OCI-LY1 (cell line): ENCODE measurements at regions not wholly inside any gene's neighbourhood (a gene's known extent, or its start where the extent isn't known, plus 50 kb on each side); places are given as distances from the start of the nearest gene placed in this dataset.

Source experiments
- H2AFZ ChIP-seq: fragments of 200-600 bp; sonication (generic), shearing (Covaris generic); 2 replicates; pipeline ENCODE4 v1.6.0; 2014; ENCODE audit warnings: antibody characterized with exemption, mild to moderate bottlenecking, low read length
- H3F3A ChIP-seq: fragments of 200-600 bp; sonication (generic), shearing (Covaris generic); 2 replicates; pipeline ENCODE4 v1.6.0; 2014; ENCODE audit warnings: mild to moderate bottlenecking, antibody characterized with exemption, low read length, moderate library complexity; ENCODE audit not compliant: insufficient read depth
- H3K27ac ChIP-seq: fragments of 200-600 bp; sonication (generic); 2 replicates; pipeline ENCODE4 v1.5.1; 2014; ENCODE audit warnings: low read length, mixed run types, mild to moderate bottlenecking, low read depth; ENCODE audit not compliant: poor library complexity, severe bottlenecking
- H3K27me3 ChIP-seq: fragments of 200-600 bp; sonication (generic); 2 replicates; pipeline ENCODE4 v1.6.0; 2014; ENCODE audit warnings: antibody characterized with exemption, mild to moderate bottlenecking, low read length, moderate library complexity; ENCODE audit not compliant: insufficient read depth
- H3K36me3 ChIP-seq: fragments of 200-600 bp; sonication (generic); 2 replicates; pipeline ENCODE4 v1.6.1; 2014; ENCODE audit warnings: mild to moderate bottlenecking, antibody characterized with exemption, low read length, moderate library complexity, mixed read lengths; ENCODE audit not compliant: insufficient read depth
- H3K4me1 ChIP-seq: fragments of 200-600 bp; sonication (generic); 2 replicates; pipeline ENCODE4 v1.5.1; 2014; ENCODE audit warnings: mild to moderate bottlenecking, low read length, moderate library complexity; ENCODE audit not compliant: insufficient read depth, severe bottlenecking
- H3K4me2 ChIP-seq: fragments of 200-600 bp; sonication (generic), shearing (Covaris generic); 2 replicates; pipeline ENCODE4 v1.6.1; 2014; ENCODE audit warnings: low read length
- H3K4me3 ChIP-seq: fragments of 200-600 bp; sonication (generic); 2 replicates; pipeline ENCODE4 v1.5.1; 2014; ENCODE audit warnings: low read length, low read depth, mild to moderate bottlenecking, mixed read lengths; ENCODE audit not compliant: poor library complexity, severe bottlenecking
- H3K79me2 ChIP-seq: fragments of 200-600 bp; shearing (Covaris generic); 2 replicates; pipeline ENCODE4 v1.6.1; 2016; ENCODE audit warnings: mixed run types, low read length, mixed read lengths; ENCODE audit not compliant: insufficient read depth
- H3K9ac ChIP-seq: fragments of 200-600 bp; sonication (generic), shearing (Covaris generic); 2 replicates; pipeline ENCODE4 v1.6.1; 2014; ENCODE audit warnings: mild to moderate bottlenecking, low read length, mixed read lengths
- H3K9me2 ChIP-seq: fragments of 200-600 bp; sonication (generic), shearing (Covaris generic); 2 replicates; pipeline ENCODE4 v1.6.1; 2014; ENCODE audit warnings: low read depth, mild to moderate bottlenecking, low read length, mixed read lengths
- H3K9me3 ChIP-seq: fragments of 200-600 bp; shearing (Covaris generic); 2 replicates; pipeline ENCODE4 v1.6.1; 2014; ENCODE audit warnings: low read length, mixed read lengths
- H4K20me1 ChIP-seq: fragments of 200-600 bp; sonication (generic), shearing (Covaris generic); 2 replicates; pipeline ENCODE4 v1.6.0; 2016; ENCODE audit warnings: mild to moderate bottlenecking, low read length; ENCODE audit not compliant: insufficient read depth
- CTCF ChIP-seq: fragments of 200-600 bp; sonication (generic), shearing (Covaris generic); IDR thresholded peaks from 2 replicates; pipeline ENCODE4 v1.5.1; 2017; ENCODE audit warnings: mild to moderate bottlenecking, antibody characterized with exemption, low read length, moderate library complexity, mixed read lengths
- EZH2 ChIP-seq: fragments of 200-600 bp; sonication (generic), shearing (Covaris generic); IDR thresholded peaks from 2 replicates; pipeline ENCODE4 v1.8.0; 2017; ENCODE audit warnings: borderline replicate concordance, mixed run types, mild to moderate bottlenecking, antibody characterized with exemption, low read length, moderate library complexity, mixed read lengths

DNA sequence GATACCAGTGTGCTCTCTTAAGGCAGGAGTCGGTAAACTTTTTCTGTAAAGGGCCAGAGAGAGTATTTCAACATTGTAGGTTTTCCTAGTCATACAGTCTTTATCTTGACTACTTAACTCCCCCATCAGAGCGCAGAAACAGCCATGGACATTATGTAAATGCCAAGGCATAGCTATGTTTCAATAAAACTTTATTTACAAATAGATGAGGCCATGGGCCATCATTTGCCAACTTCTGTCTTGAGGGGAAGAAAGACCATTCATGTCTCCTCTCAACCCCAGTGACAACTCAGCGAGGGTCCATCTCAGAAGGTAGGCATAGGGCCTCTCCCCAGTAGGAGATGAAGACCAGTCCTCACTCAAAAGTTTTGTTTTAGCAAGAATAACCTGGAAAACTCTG lies 301.3 kb downstream of the FBXW7 start:
- no peak overlapping the region for H3K27ac ChIP-seq
- no peaks in the 10 kb centered on the region for H3K79me2 ChIP-seq
- H3K4me3 ChIP-seq, result no peak overlapping the region
- H3K9me3 ChIP-seq, result no peaks in the 10 kb centered on the region
- H3K9me2 ChIP-seq, result no peaks in the 10 kb centered on the region
- no peak overlapping the region for H3K4me2 ChIP-seq
- no peaks in the 10 kb centered on the region for H3K27me3 ChIP-seq
- no peak overlapping the region for H3K9ac ChIP-seq
- no peaks in the 10 kb centered on the region for H3K4me1 ChIP-seq
- no peaks in the 10 kb centered on the region for H3K36me3 ChIP-seq
- no peak for TF ChIP-seq EZH2
- TF ChIP-seq CTCF, result no peak
- H4K20me1 ChIP-seq, result no peaks in the 10 kb centered on the region
- H3F3A ChIP-seq, result no peaks in the 10 kb centered on the region
- no peak overlapping the region for H2AFZ ChIP-seq

GRCh38 chr4:152232271-152232670 lies 303.6 kb downstream of the FBXW7 start:
- TF ChIP-seq EZH2, result no peak
- no peak for TF ChIP-seq CTCF
- no peaks in the 10 kb centered on the region for H3K4me1 ChIP-seq

DNA sequence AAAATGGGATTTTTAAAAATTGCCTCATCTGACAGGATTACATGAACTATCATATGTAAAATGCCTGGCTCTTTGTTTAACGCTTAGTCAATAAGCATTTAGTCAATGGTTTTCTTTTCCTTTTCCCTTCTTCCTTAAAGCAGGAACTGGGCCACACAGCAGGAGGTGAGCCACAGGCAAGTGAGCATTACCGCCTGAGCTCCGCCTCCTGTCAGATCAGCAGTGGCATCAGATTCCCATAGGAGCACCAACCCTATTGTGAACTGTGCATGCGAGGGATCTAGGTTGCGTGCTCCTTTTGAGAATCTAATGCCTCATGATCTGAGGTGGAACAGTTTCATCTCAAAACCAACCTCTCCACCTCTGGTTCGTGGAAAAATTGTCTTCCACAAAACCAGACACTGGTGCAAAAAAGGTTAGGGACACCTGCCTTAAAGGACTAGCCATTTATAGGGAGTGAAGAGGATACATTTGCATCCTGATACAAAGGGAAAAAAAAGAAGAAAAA lies 306.1 kb downstream of the FBXW7 start:
- no peak overlapping the region for H3K4me2 ChIP-seq
- no peaks in the 10 kb centered on the region for H3K9me3 ChIP-seq
- no peaks in the 10 kb centered on the region for H3F3A ChIP-seq
- no peaks in the 10 kb centered on the region for H3K27me3 ChIP-seq
- no peak overlapping the region for H3K9ac ChIP-seq
- H2AFZ ChIP-seq, result no peak overlapping the region
- H3K4me3 ChIP-seq, result no peak overlapping the region
- TF ChIP-seq EZH2, result no peak
- no peak for TF ChIP-seq CTCF
- no peak overlapping the region for H3K27ac ChIP-seq
- no peaks in the 10 kb centered on the region for H3K4me1 ChIP-seq
- no peaks in the 10 kb centered on the region for H3K79me2 ChIP-seq
- no peaks in the 10 kb centered on the region for H4K20me1 ChIP-seq
- no peaks in the 10 kb centered on the region for H3K9me2 ChIP-seq
- no peaks in the 10 kb centered on the region for H3K36me3 ChIP-seq

More at GRCh38 chr4:152232271-152232670, 303.6 kb downstream of the FBXW7 start:
- Histone ChIP-seq H3K9ac (no peak overlapping the region), H3K27me3 (no peaks in the 10 kb centered on the region), H3K36me3 (no peaks in the 10 kb centered on the region), H4K20me1 (no peaks in the 10 kb centered on the region), H3K4me3 (no peak overlapping the region), H3K4me2 (no peak overlapping the region), H2AFZ (no peak overlapping the region), H3K27ac (no peak overlapping the region), H3K9me2 (no peaks in the 10 kb centered on the region), H3K9me3 (no peaks in the 10 kb centered on the region), H3F3A (no peaks in the 10 kb centered on the region), H3K79me2 (no peaks in the 10 kb centered on the region)
